Natural killer cell (primary cell): ENCODE measurements at regions not wholly inside any gene's neighbourhood (a gene's known extent, or its start where the extent isn't known, plus 50 kb on each side); places are given as distances from the start of the nearest gene placed in this dataset.

ENCODE experiments used
- ATAC-seq, 3 donors: fragments of 150-1000 bp in 2 of 3; fragments of 200-7000 bp in 1 of 3; cut with Tn5 transposase; 1 replicate in 1 of 3; 2 replicates in 2 of 3; pipeline ENCODE4 v1.10.0; 2021; ENCODE audit warnings: mild to moderate bottlenecking in 2 of 3, moderate library complexity in 2 of 3
- DNase-seq, 2 donors: peaks; one replicate each; pipeline versions ENCODE4 v3.0.0 to v3.0.0-alpha.2; 2013 to 2021; ENCODE audit warnings: mixed read lengths in 1 of 2
- H3K27ac ChIP-seq: one replicate; pipeline ENCODE4 v1.5.1; 2013; ENCODE audit warnings: mild to moderate bottlenecking, low read length
- H3K27me3 ChIP-seq: one replicate; pipeline ENCODE4 v1.6.1; 2013; ENCODE audit warnings: low read length; ENCODE audit not compliant: control insufficient read depth, insufficient read depth
- H3K36me3 ChIP-seq: one replicate; pipeline ENCODE4 v1.6.1; 2013; ENCODE audit warnings: low read length; ENCODE audit not compliant: control insufficient read depth, insufficient read depth
- H3K4me1 ChIP-seq: one replicate; pipeline ENCODE4 v1.6.1; 2013; ENCODE audit warnings: low read length; ENCODE audit not compliant: control insufficient read depth, insufficient read depth
- H3K4me3 ChIP-seq: one replicate; pipeline ENCODE4 v1.5.1; 2013; ENCODE audit warnings: low read length
- H3K9me3 ChIP-seq: one replicate; pipeline ENCODE4 v1.6.1; 2013; ENCODE audit warnings: low read length; ENCODE audit not compliant: control insufficient read depth, insufficient read depth
- H3K27ac Mint-ChIP-seq, 2 donors: one replicate each; pipeline ENCODE4 v1.8.0; 2022; ENCODE audit warnings: mild to moderate bottlenecking in 2 of 2, mixed read lengths in 2 of 2, moderate library complexity in 1 of 2
- H3K27me3 Mint-ChIP-seq, 2 donors: one replicate each; pipeline ENCODE4 v1.8.0; 2022; ENCODE audit warnings: low read depth in 2 of 2, mixed read lengths in 2 of 2
- H3K36me3 Mint-ChIP-seq: one replicate; pipeline ENCODE4 v1.8.0; 2022; ENCODE audit warnings: mixed read lengths
- H3K4me1 Mint-ChIP-seq, 2 donors: one replicate each; pipeline ENCODE4 v1.8.0; 2022; ENCODE audit warnings: mixed read lengths in 2 of 2
- H3K4me3 Mint-ChIP-seq: one replicate; pipeline ENCODE4 v1.8.0; 2022; ENCODE audit warnings: mild to moderate bottlenecking, moderate library complexity, mixed read lengths
- H3K9me3 Mint-ChIP-seq, 2 donors: one replicate each; pipeline ENCODE4 v1.8.0; 2022; ENCODE audit warnings: mixed read lengths in 2 of 2
- WGBS: methylation state at CpG from one replicate; pipeline ENCODE4 v1.1.7; 2013; ENCODE audit warnings: missing lambda C conversion rate; ENCODE audit not compliant: insufficient coverage; 5-methylcytosine and 5-hydroxymethylcytosine counted together
- intact Hi-C: fragments of 100-400 bp; cut with micrococcal nuclease; formaldehyde crosslinking; loops from one replicate; pipeline ENCODE4 v1.14.2; 2022
- TF ChIP-seq, protein P1 (sequence below): fragments of 200-600 bp; IDR thresholded peaks from one replicate; pipeline ENCODE4 v1.8.0; 2022; ENCODE audit warnings: antibody characterized with exemption

DNA sequence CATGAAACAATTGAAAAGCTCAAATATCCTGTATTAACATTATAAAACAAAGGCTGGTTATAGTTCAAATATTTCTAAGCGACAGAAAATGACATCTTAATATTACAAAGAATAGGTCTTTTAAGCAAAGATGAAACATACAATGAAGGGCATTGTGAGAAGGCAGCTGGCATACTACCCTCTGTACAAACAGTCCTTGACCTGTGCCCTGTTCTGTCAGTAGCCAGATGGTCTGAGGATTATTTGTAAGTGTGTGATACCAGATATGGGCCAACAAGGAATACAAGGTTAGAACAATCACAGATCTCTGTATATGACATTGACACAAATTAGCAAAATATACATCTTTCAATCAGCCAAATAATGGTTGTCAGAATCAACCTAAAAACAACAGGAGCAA lies 1350.4 kb downstream of the AMY1C start:
- intact Hi-C loops: no loop called here
- no peaks in the 10 kb centered on the region for H3K27me3 ChIP-seq
- no peaks in the 10 kb centered on the region for H3K27me3 Mint-ChIP-seq
- ATAC-seq: no peak
- H3K36me3 ChIP-seq: no peaks in the 10 kb centered on the region
- no peak overlapping the region for H3K4me3 ChIP-seq
- peaks cover 4 to 5% of the 10 kb centered on the region in 2 donors for H3K9me3 Mint-ChIP-seq
- TF ChIP-seq, protein P1, sequence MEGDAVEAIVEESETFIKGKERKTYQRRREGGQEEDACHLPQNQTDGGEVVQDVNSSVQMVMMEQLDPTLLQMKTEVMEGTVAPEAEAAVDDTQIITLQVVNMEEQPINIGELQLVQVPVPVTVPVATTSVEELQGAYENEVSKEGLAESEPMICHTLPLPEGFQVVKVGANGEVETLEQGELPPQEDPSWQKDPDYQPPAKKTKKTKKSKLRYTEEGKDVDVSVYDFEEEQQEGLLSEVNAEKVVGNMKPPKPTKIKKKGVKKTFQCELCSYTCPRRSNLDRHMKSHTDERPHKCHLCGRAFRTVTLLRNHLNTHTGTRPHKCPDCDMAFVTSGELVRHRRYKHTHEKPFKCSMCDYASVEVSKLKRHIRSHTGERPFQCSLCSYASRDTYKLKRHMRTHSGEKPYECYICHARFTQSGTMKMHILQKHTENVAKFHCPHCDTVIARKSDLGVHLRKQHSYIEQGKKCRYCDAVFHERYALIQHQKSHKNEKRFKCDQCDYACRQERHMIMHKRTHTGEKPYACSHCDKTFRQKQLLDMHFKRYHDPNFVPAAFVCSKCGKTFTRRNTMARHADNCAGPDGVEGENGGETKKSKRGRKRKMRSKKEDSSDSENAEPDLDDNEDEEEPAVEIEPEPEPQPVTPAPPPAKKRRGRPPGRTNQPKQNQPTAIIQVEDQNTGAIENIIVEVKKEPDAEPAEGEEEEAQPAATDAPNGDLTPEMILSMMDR: no peak
- DNase-seq: no peak
- H3K4me3 Mint-ChIP-seq: no peak overlapping the region
- WGBS: no CpG with 5 or more reads among the region's 1 CpG
- H3K4me1 Mint-ChIP-seq: no peaks in the 10 kb centered on the region
- H3K36me3 Mint-ChIP-seq: peaks cover under 1% of the 10 kb centered on the region
- no peak overlapping the region for H3K27ac ChIP-seq
- no peaks in the 10 kb centered on the region for H3K4me1 ChIP-seq
- H3K9me3 ChIP-seq: no peaks in the 10 kb centered on the region
- no peak overlapping the region for H3K27ac Mint-ChIP-seq

- Mint-ChIP-seq H3K27ac (no peak overlapping the region), H3K4me1 (no peaks in the 10 kb centered on the region), H3K27me3 (no peaks in the 10 kb centered on the region), H3K4me3 (no peak overlapping the region), H3K36me3 (peaks cover 10% of the 10 kb centered on the region), H3K9me3 (peaks cover 6 to 11% of the 10 kb centered on the region in 2 donors)
- Histone ChIP-seq H3K27me3 (no peaks in the 10 kb centered on the region), H3K4me1 (no peaks in the 10 kb centered on the region), H3K9me3 (no peaks in the 10 kb centered on the region), H3K4me3 (no peak overlapping the region), H3K36me3 (no peaks in the 10 kb centered on the region), H3K27ac (no peak overlapping the region)
- no peak for DNase-seq
- intact Hi-C loops: no loop called here
- TF ChIP-seq, protein P1: no peak
- 76% methylated on average over 2 of the region's 3 CpGs for WGBS
- ATAC-seq: no peak
These were observed 1351.6 kb downstream of the AMY1C start for GRCh38 chr1:105101261-105101660.

DNA sequence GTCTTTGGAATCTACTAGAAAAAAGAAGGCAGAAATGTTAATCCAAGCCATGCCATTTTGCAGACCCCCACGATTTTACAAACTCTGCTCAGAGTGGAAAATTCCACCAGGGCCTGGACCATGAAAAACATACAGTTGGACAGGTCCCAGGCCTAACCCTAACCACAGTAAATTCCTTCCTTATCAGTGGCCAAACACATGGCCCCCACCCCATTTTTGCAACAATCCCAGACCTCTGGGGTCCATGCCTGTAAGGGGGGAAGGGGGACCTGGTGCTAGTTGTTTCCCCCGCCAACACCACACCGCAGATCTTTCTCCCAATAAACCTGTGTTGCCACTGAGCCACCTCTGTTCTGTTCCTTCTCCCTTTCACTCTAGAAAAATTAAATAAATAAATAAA lies 1352.7 kb downstream of the AMY1C start:
- Histone ChIP-seq H3K36me3 (no peaks in the 10 kb centered on the region), H3K4me3 (no peak overlapping the region), H3K9me3 (peaks cover 2% of the 10 kb centered on the region), H3K27me3 (no peaks in the 10 kb centered on the region), H3K4me1 (no peaks in the 10 kb centered on the region), H3K27ac (no peak overlapping the region)
- no peaks in the 10 kb centered on the region for H3K4me1 Mint-ChIP-seq
- H3K27me3 Mint-ChIP-seq: no peaks in the 10 kb centered on the region
- peaks cover 6 to 14% of the 10 kb centered on the region in 2 donors for H3K9me3 Mint-ChIP-seq
- H3K27ac Mint-ChIP-seq: no peak overlapping the region
- ATAC-seq (no peak), DNase-seq (no peak)
- no peak overlapping the region for H3K4me3 Mint-ChIP-seq
- TF ChIP-seq, protein P1: no peak
- intact Hi-C loops: no loop called here
- 25% methylated on average over 1 of the region's 3 CpGs for WGBS
- H3K36me3 Mint-ChIP-seq: peaks cover 13% of the 10 kb centered on the region

DNA sequence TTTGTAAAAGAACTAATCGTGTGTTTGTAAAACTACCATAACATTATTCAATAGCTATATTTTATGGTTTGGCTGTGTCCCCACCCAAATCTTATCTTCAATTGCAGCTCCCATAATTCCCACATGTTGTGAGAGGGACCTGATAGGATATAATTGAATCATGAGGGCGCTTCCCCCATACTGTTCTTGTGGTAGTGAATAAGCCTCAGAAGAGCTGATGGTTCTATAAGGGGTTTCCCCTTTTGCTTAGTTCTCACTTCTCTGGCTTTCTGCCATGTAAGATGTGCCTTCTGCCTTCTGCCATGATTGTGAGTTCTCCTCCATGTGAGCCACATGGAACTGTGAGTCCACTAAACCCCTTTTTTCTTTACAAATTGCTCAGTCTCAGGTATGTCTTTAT lies 1372.3 kb downstream of the AMY1C start:
- no peak overlapping the region for H3K27ac Mint-ChIP-seq
- peaks cover 3 to 7% of the 10 kb centered on the region in 2 donors for H3K9me3 Mint-ChIP-seq
- ATAC-seq (no peak), DNase-seq (no peak)
- H3K27me3 Mint-ChIP-seq: no peaks in the 10 kb centered on the region
- intact Hi-C loops: no loop called here
- no peaks in the 10 kb centered on the region for H3K4me1 ChIP-seq
- no peak overlapping the region for H3K27ac ChIP-seq
- WGBS: 75% methylated on average over 1 of the region's 2 CpGs
- H3K4me1 Mint-ChIP-seq: no peaks in the 10 kb centered on the region
- no peaks in the 10 kb centered on the region for H3K36me3 Mint-ChIP-seq
- no peaks in the 10 kb centered on the region for H3K36me3 ChIP-seq
- peaks cover 5% of the 10 kb centered on the region for H3K9me3 ChIP-seq
- TF ChIP-seq, protein P1: no peak
- H3K4me3 Mint-ChIP-seq: no peak overlapping the region
- H3K27me3 ChIP-seq: no peaks in the 10 kb centered on the region
- no peak overlapping the region for H3K4me3 ChIP-seq
